ENCODE measurements at regions not wholly inside any gene's neighbourhood (a gene's known extent, or its start where the extent isn't known, plus 50 kb on each side); places are given as distances from the start of the nearest gene placed in this dataset.

GRCh38 chr11:81913793-81914192 lies 819.9 kb downstream of the FAM181B start:
- DNase-seq (ENCODE audit: insufficient read length, low spot score) (no peak), FAIRE-seq (no peak)
- no peak for TF ChIP-seq CTCF (IDR thresholded peaks at IDR 0.05; ENCODE audit: insufficient read depth, missing control alignments)

GRCh38 chr11:81907996-81908395 lies 825.7 kb downstream of the FAM181B start:
- FAIRE-seq, result no peak
- no peak for DNase-seq (ENCODE audit: insufficient read length, low spot score)
- TF ChIP-seq CTCF (IDR thresholded peaks at IDR 0.05; ENCODE audit: insufficient read depth, missing control alignments), result no peak

GRCh38 chr11:81899156-81899555 lies 834.5 kb downstream of the FAM181B start:
- TF ChIP-seq CTCF (IDR thresholded peaks at IDR 0.05; ENCODE audit: insufficient read depth, missing control alignments), result no peak
- FAIRE-seq (no peak), DNase-seq (ENCODE audit: insufficient read length, low spot score) (no peak)

GRCh38 chr11:81897639-81898038 lies 836.0 kb downstream of the FAM181B start:
- TF ChIP-seq CTCF (IDR thresholded peaks at IDR 0.05; ENCODE audit: insufficient read depth, missing control alignments), result no peak
- DNase-seq (ENCODE audit: insufficient read length, low spot score), result no peak
- no peak for FAIRE-seq

GRCh38 chr11:81895258-81895657 lies 838.4 kb downstream of the FAM181B start:
- TF ChIP-seq CTCF (IDR thresholded peaks at IDR 0.05; ENCODE audit: insufficient read depth, missing control alignments), result no peak
- FAIRE-seq, result no peak
- DNase-seq (ENCODE audit: insufficient read length, low spot score), result no peak

- FAIRE-seq (no peak), DNase-seq (ENCODE audit: insufficient read length, low spot score) (no peak)
- no peak for TF ChIP-seq CTCF (IDR thresholded peaks at IDR 0.05; ENCODE audit: insufficient read depth, missing control alignments)
These were observed 840.7 kb downstream of the FAM181B start for GRCh38 chr11:81892770-81893635.

GRCh38 chr11:81888391-81888790 lies 845.3 kb downstream of the FAM181B start:
- FAIRE-seq (no peak), DNase-seq (ENCODE audit: insufficient read length, low spot score) (no peak)
- TF ChIP-seq CTCF (IDR thresholded peaks at IDR 0.05; ENCODE audit: insufficient read depth, missing control alignments), result no peak
